GM18861 (cell line): ENCODE measurements at regions not wholly inside any gene's neighbourhood (a gene's known extent, or its start where the extent isn't known, plus 50 kb on each side); places are given as distances from the start of the nearest gene placed in this dataset.
"Not testable (repeated sequence)": the region's sequence is repeated elsewhere in the genome, so short reads cannot be mapped to it uniquely, and the experiment has no call there.

ENCODE experiments used
- ATAC-seq: cut with Tn5 transposase; IDR thresholded peaks from one replicate; pipeline ENCODE4 v1.9.1; 2021; ENCODE audit not compliant: unreplicated experiment

GRCh38 chr6:57984575-57984974 is 667.1 kb downstream of the PRIM2 start:
- ATAC-seq = not testable (repeated sequence)

- ATAC-seq = not testable (repeated sequence)
These were observed 668.3 kb downstream of the PRIM2 start for GRCh38 chr6:57985734-57986133.

GRCh38 chr6:57986584-57986983 is 669.2 kb downstream of the PRIM2 start:
- peak; percentile 99 for ATAC-seq

- ATAC-seq = not testable (repeated sequence)
These were observed 672.2 kb downstream of the PRIM2 start for GRCh38 chr6:57989520-57990080.

- not testable (repeated sequence) for ATAC-seq
These were observed 681.6 kb downstream of the PRIM2 start for GRCh38 chr6:57998858-57999619.

- ATAC-seq = not testable (repeated sequence)
These were observed 682.8 kb downstream of the PRIM2 start for GRCh38 chr6:58000233-58000632.

- not testable (repeated sequence) for ATAC-seq
These were observed 686.2 kb downstream of the PRIM2 start for GRCh38 chr6:58003417-58004167.

- ATAC-seq = not testable (repeated sequence)
These were observed 690.0 kb downstream of the PRIM2 start for GRCh38 chr6:58007334-58008000.

GRCh38 chr6:58008001-58008335 is 690.5 kb downstream of the PRIM2 start:
- not testable (repeated sequence) for ATAC-seq

- ATAC-seq = not testable (repeated sequence)
These were observed 694.6 kb downstream of the PRIM2 start for GRCh38 chr6:58011954-58012600.

GRCh38 chr6:58016614-58017013 is 699.2 kb downstream of the PRIM2 start:
- not testable (repeated sequence) for ATAC-seq

GRCh38 chr6:58028188-58028587 is 710.8 kb downstream of the PRIM2 start:
- ATAC-seq = not testable (repeated sequence)

- not testable (repeated sequence) for ATAC-seq
These were observed 720.8 kb downstream of the PRIM2 start for GRCh38 chr6:58038213-58038612.

GRCh38 chr6:58046584-58046983 is 729.2 kb downstream of the PRIM2 start:
- ATAC-seq = not testable (repeated sequence)

- not testable (repeated sequence) for ATAC-seq
These were observed 730.0 kb downstream of the PRIM2 start for GRCh38 chr6:58047389-58047788.

- ATAC-seq = not testable (repeated sequence)
These were observed 730.4 kb downstream of the PRIM2 start for GRCh38 chr6:58047865-58048264.

GRCh38 chr6:58055465-58056176 is 738.2 kb downstream of the PRIM2 start:
- ATAC-seq = not testable (repeated sequence)

GRCh38 chr6:58059701-58060100 is 742.3 kb downstream of the PRIM2 start:
- ATAC-seq = not testable (repeated sequence)

- not testable (repeated sequence) for ATAC-seq
These were observed 746.1 kb downstream of the PRIM2 start for GRCh38 chr6:58063542-58063941.
